ENCODE measurements at regions not wholly inside any gene's neighbourhood (a gene's known extent, or its start where the extent isn't known, plus 50 kb on each side); places are given as distances from the start of the nearest gene placed in this dataset.
A peak's percentile ranks its signal among the peaks of the same experiment; 100 is the strongest.

GRCh38 chr13:65240773-65241172 lies 1989.4 kb downstream of the PCDH9 start:
- Mint-ChIP-seq H3K27ac (no peak overlapping the region), H3K9me3 (peaks cover 28% of the 10 kb centered on the region), H3K36me3 (peaks cover 23% of the 10 kb centered on the region), H3K4me3 (no peak overlapping the region), H3K27me3 (ENCODE audit: low read depth) (no peaks in the 10 kb centered on the region), H3K4me1 (peaks cover 7% of the 10 kb centered on the region; the same call in 1 of the 2 replicates)
- POLR2A ChIA-PET = no interaction called here
- CTCF ChIA-PET = no interaction called here
- DNase-seq (ENCODE audit: low spot score) (no peak), ATAC-seq (no peak)
- TF ChIP-seq ZNF232 (CRISPR knock-in tag; IDR thresholded peaks at IDR 0.05) (no peak), ZNF425 (CRISPR knock-in tag; conservative IDR thresholded peaks at IDR 0.05) (no peak), MXD4 (CRISPR knock-in tag; IDR thresholded peaks at IDR 0.05; ENCODE audit: borderline replicate concordance) (no peak), USF1 (CRISPR knock-in tag; IDR thresholded peaks at IDR 0.05) (no peak), ZNF671 (CRISPR knock-in tag; IDR thresholded peaks at IDR 0.05) (no peak), IRF2 (CRISPR knock-in tag; IDR thresholded peaks at IDR 0.05; ENCODE audit: borderline replicate concordance, low read depth) (no peak)
- TF ChIP-seq, protein P1, sequence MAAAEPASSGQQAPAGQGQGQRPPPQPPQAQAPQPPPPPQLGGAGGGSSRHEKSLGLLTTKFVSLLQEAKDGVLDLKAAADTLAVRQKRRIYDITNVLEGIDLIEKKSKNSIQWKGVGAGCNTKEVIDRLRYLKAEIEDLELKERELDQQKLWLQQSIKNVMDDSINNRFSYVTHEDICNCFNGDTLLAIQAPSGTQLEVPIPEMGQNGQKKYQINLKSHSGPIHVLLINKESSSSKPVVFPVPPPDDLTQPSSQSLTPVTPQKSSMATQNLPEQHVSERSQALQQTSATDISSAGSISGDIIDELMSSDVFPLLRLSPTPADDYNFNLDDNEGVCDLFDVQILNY (CRISPR knock-in tag; IDR thresholded peaks at IDR 0.05) = no peak

GRCh38 chr13:65236841-65237418 lies 1993.2 kb downstream of the PCDH9 start:
- DNase-seq (ENCODE audit: low spot score) (peak; percentile 27), ATAC-seq (no peak)
- Mint-ChIP-seq H3K9me3 (peaks cover 46% of the 10 kb centered on the region), H3K36me3 (peaks cover 36% of the 10 kb centered on the region), H3K27me3 (ENCODE audit: low read depth) (no peaks in the 10 kb centered on the region), H3K27ac (no peak overlapping the region), H3K4me3 (no peak overlapping the region), H3K4me1 (peaks cover 12% of the 10 kb centered on the region; the same call in 1 of the 2 replicates)
- TF ChIP-seq PRRX2 (CRISPR knock-in tag; IDR thresholded peaks at IDR 0.05) (no peak), NR2C2 (CRISPR knock-in tag; IDR thresholded peaks at IDR 0.05) (no peak), GABPB1 (CRISPR knock-in tag; IDR thresholded peaks at IDR 0.05) (no peak), IRF2 (CRISPR knock-in tag; IDR thresholded peaks at IDR 0.05; ENCODE audit: borderline replicate concordance, low read depth) (no peak), ZNF425 (CRISPR knock-in tag; conservative IDR thresholded peaks at IDR 0.05) (no peak), TEAD1 (CRISPR knock-in tag; IDR thresholded peaks at IDR 0.05) (no peak), ETV6 (CRISPR knock-in tag; IDR thresholded peaks at IDR 0.05) (no peak)
- TF ChIP-seq, protein P2, sequence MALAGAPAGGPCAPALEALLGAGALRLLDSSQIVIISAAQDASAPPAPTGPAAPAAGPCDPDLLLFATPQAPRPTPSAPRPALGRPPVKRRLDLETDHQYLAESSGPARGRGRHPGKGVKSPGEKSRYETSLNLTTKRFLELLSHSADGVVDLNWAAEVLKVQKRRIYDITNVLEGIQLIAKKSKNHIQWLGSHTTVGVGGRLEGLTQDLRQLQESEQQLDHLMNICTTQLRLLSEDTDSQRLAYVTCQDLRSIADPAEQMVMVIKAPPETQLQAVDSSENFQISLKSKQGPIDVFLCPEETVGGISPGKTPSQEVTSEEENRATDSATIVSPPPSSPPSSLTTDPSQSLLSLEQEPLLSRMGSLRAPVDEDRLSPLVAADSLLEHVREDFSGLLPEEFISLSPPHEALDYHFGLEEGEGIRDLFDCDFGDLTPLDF (CRISPR knock-in tag; IDR thresholded peaks at IDR 0.05) = no peak
- POLR2A ChIA-PET = no interaction called here
- CTCF ChIA-PET = no interaction called here

DNA sequence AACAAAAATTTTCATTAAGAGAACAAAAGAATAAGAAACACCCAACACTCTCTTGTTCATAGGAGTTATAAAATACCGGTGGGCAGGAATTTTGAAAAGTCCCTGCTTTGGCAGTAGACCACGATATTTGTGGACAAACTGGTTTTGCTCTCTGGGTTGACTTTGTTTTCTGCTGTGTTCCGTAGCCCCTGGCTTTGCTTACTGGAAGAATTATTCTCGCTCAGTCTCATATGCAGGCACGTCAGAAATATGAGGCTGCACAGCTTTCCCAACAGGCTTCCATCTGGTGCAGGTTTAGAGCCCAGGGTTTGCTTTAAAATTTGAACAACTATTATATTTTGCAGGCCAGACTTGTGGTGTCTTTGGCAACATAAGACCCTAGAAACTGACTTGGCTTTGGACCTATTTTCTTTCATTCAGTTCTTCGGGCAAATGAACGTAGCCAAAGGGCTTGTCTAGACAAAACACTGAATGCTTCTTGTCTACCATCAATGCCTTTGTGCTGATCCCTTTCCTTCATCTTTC lies 2012.6 kb downstream of the PCDH9 start:
- CTCF ChIA-PET = no interaction called here
- no peak for ATAC-seq
- no peak for TF ChIP-seq CREB1 (CRISPR knock-in tag; IDR thresholded peaks at IDR 0.05)
- TF ChIP-seq NFATC4 (CRISPR knock-in tag; IDR thresholded peaks at IDR 0.05) = no peak
- TF ChIP-seq, protein P3, sequence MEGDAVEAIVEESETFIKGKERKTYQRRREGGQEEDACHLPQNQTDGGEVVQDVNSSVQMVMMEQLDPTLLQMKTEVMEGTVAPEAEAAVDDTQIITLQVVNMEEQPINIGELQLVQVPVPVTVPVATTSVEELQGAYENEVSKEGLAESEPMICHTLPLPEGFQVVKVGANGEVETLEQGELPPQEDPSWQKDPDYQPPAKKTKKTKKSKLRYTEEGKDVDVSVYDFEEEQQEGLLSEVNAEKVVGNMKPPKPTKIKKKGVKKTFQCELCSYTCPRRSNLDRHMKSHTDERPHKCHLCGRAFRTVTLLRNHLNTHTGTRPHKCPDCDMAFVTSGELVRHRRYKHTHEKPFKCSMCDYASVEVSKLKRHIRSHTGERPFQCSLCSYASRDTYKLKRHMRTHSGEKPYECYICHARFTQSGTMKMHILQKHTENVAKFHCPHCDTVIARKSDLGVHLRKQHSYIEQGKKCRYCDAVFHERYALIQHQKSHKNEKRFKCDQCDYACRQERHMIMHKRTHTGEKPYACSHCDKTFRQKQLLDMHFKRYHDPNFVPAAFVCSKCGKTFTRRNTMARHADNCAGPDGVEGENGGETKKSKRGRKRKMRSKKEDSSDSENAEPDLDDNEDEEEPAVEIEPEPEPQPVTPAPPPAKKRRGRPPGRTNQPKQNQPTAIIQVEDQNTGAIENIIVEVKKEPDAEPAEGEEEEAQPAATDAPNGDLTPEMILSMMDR (IDR thresholded peaks at IDR 0.05) = no peak
- no peak for TF ChIP-seq GRHL2 (CRISPR knock-in tag; IDR thresholded peaks at IDR 0.05; ENCODE audit: insufficient replicate concordance, severe bottlenecking)
- no peak for TF ChIP-seq SMAD4 (CRISPR knock-in tag; IDR thresholded peaks at IDR 0.05)
- TF ChIP-seq MAX (CRISPR knock-in tag; IDR thresholded peaks at IDR 0.05) = no peak
- no peak for TF ChIP-seq NR1H2 (CRISPR knock-in tag; IDR thresholded peaks at IDR 0.05)
- TF ChIP-seq TP53 (CRISPR knock-in tag; IDR thresholded peaks at IDR 0.05) = no peak
- no peak for TF ChIP-seq ZNF121 (CRISPR knock-in tag; IDR thresholded peaks at IDR 0.05)
- TF ChIP-seq ESRRA (CRISPR knock-in tag; IDR thresholded peaks at IDR 0.05; ENCODE audit: borderline replicate concordance) = no peak
- no peak for TF ChIP-seq FOXP1 (CRISPR knock-in tag; IDR thresholded peaks at IDR 0.05; ENCODE audit: borderline replicate concordance)
- TF ChIP-seq FOXK1 (CRISPR knock-in tag; IDR thresholded peaks at IDR 0.05) = no peak

More for the DNA sequence above, 2012.6 kb downstream of the PCDH9 start:
- peaks cover 26% of the 10 kb centered on the region for H3K9me3 Mint-ChIP-seq
- no peaks in the 10 kb centered on the region for H3K27me3 Mint-ChIP-seq (ENCODE audit: low read depth)
- 0 out of 2 replicates have a peak, but pooled peaks cover 6% of the 10 kb centered on the region for H3K36me3 Mint-ChIP-seq
- H3K27ac Mint-ChIP-seq = no peak overlapping the region
- no peak overlapping the region for H3K4me3 Mint-ChIP-seq
- no peaks in the 10 kb centered on the region for H3K4me1 Mint-ChIP-seq
- no peak for DNase-seq (ENCODE audit: low spot score)
- POLR2A ChIA-PET = no interaction called here
